ENCODE measurements at regions not wholly inside any gene's neighbourhood (a gene's known extent, or its start where the extent isn't known, plus 50 kb on each side); places are given as distances from the start of the nearest gene placed in this dataset.
A peak's percentile ranks its signal among the peaks of the same experiment; 100 is the strongest.
"Not testable (repeated sequence)": the region's sequence is repeated elsewhere in the genome, so short reads cannot be mapped to it uniquely, and the experiment has no call there.

- DNase-seq, result no peak
Measured at GRCh38 chr4:85018983-85019382, 52.5 kb upstream of the WDFY3 start.

GRCh38 chr4:85019411-85019810 is 52.9 kb upstream of the WDFY3 start:
- DNase-seq, result no peak

- no peak for DNase-seq
Measured at GRCh38 chr4:85024671-85025070, 58.2 kb upstream of the WDFY3 start.

- no peak for DNase-seq
Measured at GRCh38 chr4:85028910-85029309, 62.4 kb upstream of the WDFY3 start.

- no peak for DNase-seq
Measured at GRCh38 chr4:85029453-85029852, 63.0 kb upstream of the WDFY3 start.

- no peak for DNase-seq
Measured at GRCh38 chr4:85030156-85030555, 63.7 kb upstream of the WDFY3 start.

GRCh38 chr4:85033838-85034237 is 67.3 kb upstream of the WDFY3 start:
- DNase-seq, result not testable (repeated sequence)

- DNase-seq, result peak in 2 of 4 experiments; percentile 16 to 19
Measured at GRCh38 chr4:85039526-85039925, 73.0 kb upstream of the WDFY3 start.

GRCh38 chr4:85043812-85044496 is 77.5 kb upstream of the WDFY3 start:
- not testable (repeated sequence) for DNase-seq

- no peak for DNase-seq
Measured at GRCh38 chr4:85050736-85051135, 84.2 kb upstream of the WDFY3 start.

GRCh38 chr4:85051526-85051925 is 85.0 kb upstream of the WDFY3 start:
- DNase-seq, result no peak

GRCh38 chr4:85054925-85055324 is 88.4 kb upstream of the WDFY3 start:
- DNase-seq, result not testable (repeated sequence)

- DNase-seq, result no peak
Measured at GRCh38 chr4:85058551-85058950, 92.1 kb upstream of the WDFY3 start.

GRCh38 chr4:85061974-85062373 is 95.5 kb upstream of the WDFY3 start:
- DNase-seq, result no peak

- DNase-seq, result no peak
Measured at GRCh38 chr4:85062466-85062865, 96.0 kb upstream of the WDFY3 start.

- no peak for DNase-seq
Measured at GRCh38 chr4:85067342-85067741, 100.9 kb upstream of the WDFY3 start.

- no peak for DNase-seq
Measured at GRCh38 chr4:85078016-85078415, 111.5 kb upstream of the WDFY3 start.

GRCh38 chr4:85081196-85081595 is 114.7 kb upstream of the WDFY3 start:
- DNase-seq, result no peak

GRCh38 chr4:85084371-85085094 is 118.0 kb upstream of the WDFY3 start:
- DNase-seq, result peak; percentile 59 to 79 (median 70)

- DNase-seq, result no peak
Measured at GRCh38 chr4:85086721-85087120, 120.2 kb upstream of the WDFY3 start.

GRCh38 chr4:85092536-85092935 is 126.0 kb upstream of the WDFY3 start:
- no peak for DNase-seq

GRCh38 chr4:85092943-85093342 is 126.5 kb upstream of the WDFY3 start:
- DNase-seq, result no peak

GRCh38 chr4:85094735-85095134 is 128.2 kb upstream of the WDFY3 start:
- DNase-seq, result no peak

GRCh38 chr4:85102606-85103005 is 136.1 kb upstream of the WDFY3 start:
- no peak for DNase-seq

Data from suppressor macrophage (primary cell).